ENCODE measurements at regions not wholly inside any gene's neighbourhood (a gene's known extent, or its start where the extent isn't known, plus 50 kb on each side); places are given as distances from the start of the nearest gene placed in this dataset.

- no peak for TF ChIP-seq EP300 (IDR thresholded peaks at IDR 0.05; ENCODE audit: borderline replicate concordance)
- no peak for TF ChIP-seq REST (IDR thresholded peaks at IDR 0.05; ENCODE audit: low read depth)
- TF ChIP-seq ZBTB7A (IDR thresholded peaks at IDR 0.05; ENCODE audit: low read depth), result no peak
- no peak for TF ChIP-seq RAD21 (IDR thresholded peaks at IDR 0.05; ENCODE audit: low read depth)
- TF ChIP-seq MAX (IDR thresholded peaks at IDR 0.05), result no peak
- no peak for TF ChIP-seq TCF12 (IDR thresholded peaks at IDR 0.05; ENCODE audit: low read depth)
- TF ChIP-seq TAF1 (IDR thresholded peaks at IDR 0.05; ENCODE audit: low read depth), result no peak
- no peak for TF ChIP-seq NFIC (IDR thresholded peaks at IDR 0.05)
Observed at GRCh38 chr21:27286760-27287159, 319.9 kb upstream of the ADAMTS5 start.

All from Ishikawa (cell line).